Fibroblast of lung (primary cell): ENCODE measurements at regions not wholly inside any gene's neighbourhood (a gene's known extent, or its start where the extent isn't known, plus 50 kb on each side); places are given as distances from the start of the nearest gene placed in this dataset.
A peak's percentile ranks its signal among the peaks of the same experiment; 100 is the strongest.

Source experiments
- DNase-seq, 2 donors: peaks; one replicate each; pipeline versions ENCODE4 v3.0.0 to v3.0.0-alpha.2; 2010; ENCODE audit warnings: low read depth in 2 of 2
- H2AFZ ChIP-seq: 2 replicates; pipeline ENCODE4 v1.5.1; 2012; ENCODE audit warnings: low read length, control low read depth, inconsistent platforms
- H3K27ac ChIP-seq: 2 replicates; pipeline ENCODE4 v1.5.1; 2011; ENCODE audit warnings: low read length, control low read depth; ENCODE audit not compliant: insufficient read depth
- H3K27me3 ChIP-seq: 2 replicates; pipeline ENCODE4 v1.5.1; 2011; ENCODE audit warnings: mild to moderate bottlenecking, low read length; ENCODE audit not compliant: control insufficient read depth, insufficient read depth
- H3K36me3 ChIP-seq: 2 replicates; pipeline ENCODE4 v1.5.1; 2011; ENCODE audit warnings: low read length; ENCODE audit not compliant: control insufficient read depth, insufficient read depth
- H3K4me1 ChIP-seq: 2 replicates; pipeline ENCODE4 v1.5.1; 2011; ENCODE audit warnings: low read length; ENCODE audit not compliant: control insufficient read depth, insufficient read depth; ENCODE audit errors: extremely low read depth
- H3K4me2 ChIP-seq: 2 replicates; pipeline ENCODE4 v1.5.1; 2011; ENCODE audit warnings: low read length, control low read depth; ENCODE audit not compliant: insufficient read depth; ENCODE audit errors: extremely low read depth
- H3K4me3 ChIP-seq, 4 experiments: fragments of 200-600 bp in 1 of 4; sonication (generic) in 1 of 4; replicated peaks in 1 of 4; 2 replicates each; pipeline ENCODE4 v1.5.1; 2011 to 2016; ENCODE audit warnings: low read length in 4 of 4, low read depth in 3 of 4, mild to moderate bottlenecking in 3 of 4, control low read depth in 2 of 4, inconsistent platforms in 1 of 4, mixed read lengths in 1 of 4; ENCODE audit not compliant: insufficient read depth in 1 of 4; ENCODE audit errors: control extremely low read depth in 1 of 4
- H3K79me2 ChIP-seq: 2 replicates; pipeline ENCODE4 v1.5.1; 2012; ENCODE audit warnings: mild to moderate bottlenecking, low read length, inconsistent platforms; ENCODE audit not compliant: control insufficient read depth, insufficient read depth
- H3K9ac ChIP-seq: 2 replicates; pipeline ENCODE4 v1.5.1; 2011; ENCODE audit warnings: mild to moderate bottlenecking, low read length, control low read depth; ENCODE audit not compliant: insufficient read depth
- H3K9me3 ChIP-seq: 2 replicates; pipeline ENCODE4 v1.5.1; 2012; ENCODE audit warnings: low read depth, low read length; ENCODE audit not compliant: control insufficient read depth, insufficient read depth
- H4K20me1 ChIP-seq: 2 replicates; pipeline ENCODE4 v1.5.1; 2011; ENCODE audit warnings: low read length; ENCODE audit not compliant: control insufficient read depth, insufficient read depth; ENCODE audit errors: extremely low read depth
- EZH2 ChIP-seq: IDR thresholded peaks from 2 replicates; pipeline ENCODE4 v1.5.1; 2012; ENCODE audit warnings: low read length, control low read depth, mild to moderate bottlenecking; ENCODE audit errors: missing control alignments
- TF ChIP-seq, protein P1 (sequence below), 2 donors: IDR thresholded peaks in 1 of 2; conservative IDR thresholded peaks in 1 of 2; 1 replicate in 1 of 2; 2 replicates in 1 of 2; pipeline ENCODE4 v1.5.1; 2011 to 2012; ENCODE audit warnings: low read length in 2 of 2, control low read depth in 1 of 2, inconsistent platforms in 1 of 2, low read depth in 1 of 2, mild to moderate bottlenecking in 1 of 2

DNA sequence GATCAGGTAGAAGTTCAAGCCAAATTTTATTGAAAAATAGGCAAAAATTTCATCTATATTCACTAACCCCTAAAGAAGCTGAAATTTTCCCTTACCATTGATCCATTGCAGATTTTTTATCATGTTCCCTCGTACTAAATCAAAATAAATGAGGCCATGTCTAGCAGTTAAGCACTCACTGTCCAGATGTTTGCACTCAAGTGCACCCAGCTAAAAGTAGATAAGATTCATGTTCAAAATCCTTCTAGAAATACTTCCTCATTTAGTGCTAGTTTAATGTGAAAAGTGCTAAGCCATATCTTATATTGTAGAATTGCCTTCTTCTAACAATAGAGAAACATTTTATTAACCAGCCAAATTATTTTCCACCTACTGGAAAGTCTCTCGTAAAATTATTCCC lies 164.7 kb upstream of the UBE2E2 start:
- no peak for DNase-seq
- TF ChIP-seq, protein P1, sequence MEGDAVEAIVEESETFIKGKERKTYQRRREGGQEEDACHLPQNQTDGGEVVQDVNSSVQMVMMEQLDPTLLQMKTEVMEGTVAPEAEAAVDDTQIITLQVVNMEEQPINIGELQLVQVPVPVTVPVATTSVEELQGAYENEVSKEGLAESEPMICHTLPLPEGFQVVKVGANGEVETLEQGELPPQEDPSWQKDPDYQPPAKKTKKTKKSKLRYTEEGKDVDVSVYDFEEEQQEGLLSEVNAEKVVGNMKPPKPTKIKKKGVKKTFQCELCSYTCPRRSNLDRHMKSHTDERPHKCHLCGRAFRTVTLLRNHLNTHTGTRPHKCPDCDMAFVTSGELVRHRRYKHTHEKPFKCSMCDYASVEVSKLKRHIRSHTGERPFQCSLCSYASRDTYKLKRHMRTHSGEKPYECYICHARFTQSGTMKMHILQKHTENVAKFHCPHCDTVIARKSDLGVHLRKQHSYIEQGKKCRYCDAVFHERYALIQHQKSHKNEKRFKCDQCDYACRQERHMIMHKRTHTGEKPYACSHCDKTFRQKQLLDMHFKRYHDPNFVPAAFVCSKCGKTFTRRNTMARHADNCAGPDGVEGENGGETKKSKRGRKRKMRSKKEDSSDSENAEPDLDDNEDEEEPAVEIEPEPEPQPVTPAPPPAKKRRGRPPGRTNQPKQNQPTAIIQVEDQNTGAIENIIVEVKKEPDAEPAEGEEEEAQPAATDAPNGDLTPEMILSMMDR (conservative IDR thresholded peaks at IDR 0.05 in 1 of 2, IDR thresholded peaks at IDR 0.05 in 1 of 2; ENCODE audit: low read depth in 1 of 2, low read length in 2 of 2) = no peak
- no peak for TF ChIP-seq EZH2
- no peak overlapping the region for H3K27ac ChIP-seq
- no peaks in the 10 kb centered on the region for H3K27me3 ChIP-seq
- H3K4me3 ChIP-seq = no peak overlapping the region
- no peaks in the 10 kb centered on the region for H3K4me1 ChIP-seq
- no peak overlapping the region for H2AFZ ChIP-seq
- H3K79me2 ChIP-seq = no peaks in the 10 kb centered on the region
- H3K36me3 ChIP-seq = no peaks in the 10 kb centered on the region
- H4K20me1 ChIP-seq = no peaks in the 10 kb centered on the region
- H3K4me2 ChIP-seq = no peak overlapping the region
- no peaks in the 10 kb centered on the region for H3K9me3 ChIP-seq
- H3K9ac ChIP-seq = no peak overlapping the region

DNA sequence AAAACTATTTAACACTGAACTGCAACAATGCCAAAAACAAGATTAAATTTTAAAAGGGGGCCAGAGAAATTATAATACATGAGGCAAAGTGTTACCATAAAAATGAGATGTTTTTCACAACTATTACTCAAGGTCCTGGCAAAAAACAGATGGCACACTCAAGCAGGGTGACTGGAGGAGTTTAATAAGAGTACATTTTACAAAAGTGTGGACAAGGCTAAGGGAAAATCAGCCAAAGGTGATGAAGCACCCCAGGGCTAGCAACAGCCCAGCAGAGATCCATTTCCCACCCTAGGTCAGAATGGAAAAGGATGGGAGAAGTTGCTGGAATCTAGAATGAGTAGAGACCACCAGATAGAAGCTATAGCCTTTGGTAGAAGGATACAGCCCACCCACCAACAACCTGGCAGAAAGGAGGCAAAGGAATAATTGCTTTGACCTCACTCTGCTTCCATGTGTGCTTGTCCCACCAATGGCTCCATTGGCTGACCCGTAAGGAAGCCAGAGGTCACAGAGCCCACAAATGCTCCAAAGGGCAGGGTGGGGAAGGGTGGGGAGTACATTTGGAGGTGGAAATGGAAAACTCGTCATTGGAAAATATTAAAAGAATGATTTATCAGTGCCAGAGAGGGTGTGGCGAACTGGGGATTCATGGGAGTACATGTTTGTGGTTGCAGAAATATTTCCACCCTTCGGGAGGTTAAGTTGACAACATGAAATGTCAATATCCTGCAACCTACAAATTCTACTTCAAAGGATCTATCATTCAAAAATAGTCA lies 161.0 kb upstream of the UBE2E2 start:
- Histone ChIP-seq H3K4me3 (no peak overlapping the region), H3K36me3 (no peaks in the 10 kb centered on the region), H3K9ac (no peak overlapping the region), H3K9me3 (no peaks in the 10 kb centered on the region), H3K27ac (no peak overlapping the region), H3K79me2 (no peaks in the 10 kb centered on the region), H3K4me1 (no peaks in the 10 kb centered on the region), H4K20me1 (no peaks in the 10 kb centered on the region), H3K4me2 (no peak overlapping the region), H3K27me3 (no peaks in the 10 kb centered on the region), H2AFZ (no peak overlapping the region)
- DNase-seq = peak in 1 of 2 donors; percentile 60
- no peak for TF ChIP-seq EZH2
- TF ChIP-seq, protein P1 (conservative IDR thresholded peaks at IDR 0.05 in 1 of 2, IDR thresholded peaks at IDR 0.05 in 1 of 2; ENCODE audit: low read depth in 1 of 2, low read length in 2 of 2) = no peak

DNA sequence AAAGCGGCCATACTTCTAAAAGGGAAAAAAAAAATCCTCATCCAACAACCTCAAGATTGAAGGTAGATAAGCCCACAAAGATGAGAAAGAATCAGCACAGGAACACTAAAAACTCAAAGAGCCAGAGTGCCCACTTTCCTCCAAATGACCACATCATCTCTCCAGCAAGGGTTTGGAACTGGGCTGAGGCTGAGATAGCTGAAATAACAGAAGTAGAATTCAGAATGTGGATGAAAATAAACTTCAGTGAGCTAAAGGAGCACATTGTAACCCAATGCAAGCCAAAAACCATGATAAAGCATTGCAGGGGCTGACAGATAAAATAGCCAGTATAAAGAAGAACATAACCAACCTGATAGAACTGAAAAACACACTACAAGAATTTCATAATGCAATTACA lies 158.7 kb upstream of the UBE2E2 start:
- Histone ChIP-seq H3K4me3 (no peak overlapping the region), H3K36me3 (no peaks in the 10 kb centered on the region), H2AFZ (no peak overlapping the region), H3K9me3 (no peaks in the 10 kb centered on the region), H4K20me1 (no peaks in the 10 kb centered on the region), H3K27me3 (no peaks in the 10 kb centered on the region), H3K4me1 (no peaks in the 10 kb centered on the region), H3K9ac (no peak overlapping the region), H3K4me2 (no peak overlapping the region), H3K79me2 (no peaks in the 10 kb centered on the region), H3K27ac (no peak overlapping the region)
- no peak for DNase-seq
- TF ChIP-seq, protein P1 (conservative IDR thresholded peaks at IDR 0.05 in 1 of 2, IDR thresholded peaks at IDR 0.05 in 1 of 2; ENCODE audit: low read depth in 1 of 2, low read length in 2 of 2) = no peak
- no peak for TF ChIP-seq EZH2
